H1 (cell line): ENCODE measurements at regions not wholly inside any gene's neighbourhood (a gene's known extent, or its start where the extent isn't known, plus 50 kb on each side); places are given as distances from the start of the nearest gene placed in this dataset.

Experiments
- CTCF ChIA-PET: fragments of 300-600 bp; sonication (Branson Sonifier 250); formaldehyde crosslinking; loops from one replicate; lab custom pipeline; 2021; ENCODE audit not compliant: partially characterized antibody; lab: Charles Lee
- POLR2A ChIA-PET: fragments of 300-600 bp; sonication (Branson Sonifier 250); formaldehyde crosslinking; loops from one replicate; lab custom pipeline; 2021; ENCODE audit warnings: inconsistent platforms; ENCODE audit not compliant: partially characterized antibody; lab: Charles Lee
- DNase-seq, 2 experiments: peaks; one replicate each; pipeline versions ENCODE4 v3.0.0 to v3.0.0-alpha.2; 2010 to 2022; ENCODE audit warnings: low spot score in 2 of 2, low read depth in 1 of 2, mixed read lengths in 1 of 2
- FAIRE-seq: peaks from 2 replicates; lab custom pipeline; 2011; peaks lifted over from hg19 to GRCh38; lab: Jason Lieb, UNC
- H2AFZ ChIP-seq: 2 replicates; pipeline ENCODE4 v1.8.1; 2012; ENCODE audit warnings: low read length, inconsistent platforms
- H2AK5ac ChIP-seq: 2 replicates; pipeline ENCODE4 v1.6.1; 2013; ENCODE audit warnings: low read depth, low read length
- H2BK120ac ChIP-seq: replicated peaks from 2 replicates; pipeline ENCODE3; 2013; ENCODE audit warnings: low read depth, low read length, inconsistent platforms
- H2BK12ac ChIP-seq: 2 replicates; pipeline ENCODE4 v1.6.1; 2013; ENCODE audit warnings: low read depth, low read length
- H2BK15ac ChIP-seq: 2 replicates; pipeline ENCODE4 v1.6.1; 2013; ENCODE audit warnings: low read length
- H2BK20ac ChIP-seq: 2 replicates; pipeline ENCODE4 v1.6.1; 2013; ENCODE audit warnings: low read length
- H2BK5ac ChIP-seq: 2 replicates; pipeline ENCODE4 v1.6.1; 2013; ENCODE audit warnings: low read depth, low read length
- H3K14ac ChIP-seq: 2 replicates; pipeline ENCODE4 v1.6.1; 2013; ENCODE audit warnings: inconsistent platforms; ENCODE audit not compliant: insufficient read length
- H3K18ac ChIP-seq: 2 replicates; pipeline ENCODE4 v1.6.1; 2013; ENCODE audit warnings: low read length; ENCODE audit errors: extremely low read depth
- H3K23ac ChIP-seq: 2 replicates; pipeline ENCODE4 v1.6.1; 2013; ENCODE audit warnings: inconsistent platforms; ENCODE audit not compliant: insufficient read length
- H3K23me2 ChIP-seq: 2 replicates; pipeline ENCODE4 v1.6.1; 2013; ENCODE audit warnings: low read depth, low read length
- H3K27ac ChIP-seq: 2 replicates; pipeline ENCODE4 v1.6.1; 2011; ENCODE audit warnings: low read depth, low read length, inconsistent platforms
- H3K27me3 ChIP-seq, 4 experiments: replicated peaks in 1 of 4; 1 replicate in 1 of 4; 2 replicates in 3 of 4; pipeline versions ENCODE4 v1.6.1 to v1.8.1; 2011 to 2013; ENCODE audit warnings: low read length in 3 of 4, mild to moderate bottlenecking in 3 of 4, inconsistent platforms in 2 of 4, mixed read lengths in 2 of 4, moderate library complexity in 1 of 4; ENCODE audit not compliant: control insufficient read depth in 3 of 4, insufficient read depth in 3 of 4; ENCODE audit errors: extremely low read depth in 1 of 4
- H3K36me3 ChIP-seq, 4 experiments: 2 replicates each; pipeline versions ENCODE4 v1.6.1 to v1.8.1; 2011 to 2013; ENCODE audit warnings: mild to moderate bottlenecking in 4 of 4, low read length in 3 of 4, moderate library complexity in 2 of 4, control low read depth in 1 of 4, inconsistent platforms in 1 of 4; ENCODE audit not compliant: insufficient read depth in 4 of 4, control insufficient read depth in 2 of 4
- H3K4ac ChIP-seq: replicated peaks from 2 replicates; pipeline ENCODE3; 2013; ENCODE audit warnings: low read length, low read depth, mixed read lengths, inconsistent platforms; ENCODE audit not compliant: insufficient read length
- H3K4me1 ChIP-seq, 4 experiments: replicated peaks in 1 of 4; 1 replicate in 1 of 4; 2 replicates in 3 of 4; pipeline versions ENCODE4 v1.6.1 to v1.8.1; 2011 to 2013; ENCODE audit warnings: low read length in 3 of 4, inconsistent platforms in 2 of 4, mixed read lengths in 1 of 4; ENCODE audit not compliant: insufficient read depth in 4 of 4, control insufficient read depth in 3 of 4
- H3K4me2 ChIP-seq, 2 experiments: 2 replicates each; pipeline versions ENCODE4 v1.6.1 to v1.8.1; 2011 to 2013; ENCODE audit warnings: low read depth in 2 of 2, low read length in 2 of 2, control low read depth in 1 of 2, inconsistent platforms in 1 of 2, mild to moderate bottlenecking in 1 of 2; ENCODE audit not compliant: insufficient read depth in 1 of 2
- H3K4me3 ChIP-seq, 4 experiments: fragments of 200-600, 300-600 bp in 1 of 4; sonication (generic), shearing (Covaris generic), sonication (Bioruptor Twin) in 1 of 4; 2 replicates each; pipeline versions ENCODE4 v1.5.1 to v1.8.1; 2011 to 2016; ENCODE audit warnings: low read length in 4 of 4, low read depth in 3 of 4, control low read depth in 2 of 4, inconsistent platforms in 2 of 4, mild to moderate bottlenecking in 2 of 4, mixed read lengths in 1 of 4, moderate library complexity in 1 of 4; ENCODE audit not compliant: insufficient read depth in 2 of 4; ENCODE audit errors: extremely low read depth in 1 of 4
- H3K56ac ChIP-seq: replicated peaks from 2 replicates; pipeline ENCODE3; 2013; ENCODE audit warnings: low read depth, mild to moderate bottlenecking, mixed read lengths, low read length, inconsistent platforms; ENCODE audit not compliant: insufficient read length
- H3K79me1 ChIP-seq: 2 replicates; pipeline ENCODE4 v1.6.1; 2013; ENCODE audit warnings: low read depth, low read length, control low read depth
- H3K79me2 ChIP-seq, 2 experiments: 2 replicates each; pipeline versions ENCODE4 v1.6.1 to v1.8.1; 2012 to 2013; ENCODE audit warnings: low read length in 2 of 2, mild to moderate bottlenecking in 2 of 2, inconsistent platforms in 1 of 2; ENCODE audit not compliant: insufficient read depth in 2 of 2, control insufficient read depth in 1 of 2
- H3K9ac ChIP-seq, 4 experiments: replicated peaks in 1 of 4; 1 replicate in 1 of 4; 2 replicates in 3 of 4; pipeline versions ENCODE4 v1.6.1 to v1.8.1; 2011 to 2013; ENCODE audit warnings: low read depth in 3 of 4, low read length in 3 of 4, control low read depth in 2 of 4, mild to moderate bottlenecking in 2 of 4, moderate library complexity in 2 of 4, inconsistent platforms in 1 of 4; ENCODE audit errors: extremely low read depth in 1 of 4
- H3K9me3 ChIP-seq, 2 experiments: 2 replicates each; pipeline versions ENCODE4 v1.6.1 to v1.8.1; 2012 to 2013; ENCODE audit warnings: mild to moderate bottlenecking in 2 of 2, moderate library complexity in 2 of 2, control low read depth in 1 of 2, inconsistent platforms in 1 of 2, low read depth in 1 of 2, low read length in 1 of 2, mixed read lengths in 1 of 2; ENCODE audit not compliant: insufficient read depth in 2 of 2
- H4K20me1 ChIP-seq, 2 experiments: replicated peaks in 1 of 2; 2 replicates each; pipeline versions ENCODE3 to v1.8.1; 2011 to 2013; ENCODE audit warnings: inconsistent platforms in 2 of 2, low read length in 2 of 2, mild to moderate bottlenecking in 1 of 2; ENCODE audit not compliant: insufficient read depth in 2 of 2, control insufficient read depth in 1 of 2
- H4K5ac ChIP-seq: 2 replicates; pipeline ENCODE4 v1.6.1; 2013; ENCODE audit warnings: low read length, low read depth, mixed read lengths, inconsistent platforms; ENCODE audit not compliant: insufficient read length
- H4K8ac ChIP-seq: 2 replicates; pipeline ENCODE4 v1.8.0; 2013; ENCODE audit warnings: mild to moderate bottlenecking, moderate library complexity, low read length, inconsistent platforms; ENCODE audit not compliant: insufficient read depth; ENCODE audit errors: extremely low read depth
- H4K91ac ChIP-seq: replicated peaks from 2 replicates; pipeline ENCODE3; 2013; ENCODE audit warnings: low read length, mixed read lengths, inconsistent platforms; ENCODE audit not compliant: insufficient read length
- BCL11A ChIP-seq, 2 experiments: IDR thresholded peaks; one replicate each; pipeline ENCODE4 v1.6.1; 2011; ENCODE audit warnings: low read depth in 2 of 2, low read length in 2 of 2, mild to moderate bottlenecking in 2 of 2
- CREB1 ChIP-seq: IDR thresholded peaks from 2 replicates; pipeline ENCODE4 v1.6.1; 2012; ENCODE audit warnings: inconsistent platforms
- EZH2 ChIP-seq: fragments of 200-600 bp; sonication (generic); IDR thresholded peaks from 2 replicates; pipeline ENCODE4 v1.7.1; 2012; ENCODE audit warnings: low read depth, mild to moderate bottlenecking, moderate library complexity, low read length, inconsistent platforms; ENCODE audit not compliant: severe bottlenecking
- KDM5A ChIP-seq: fragments of 200-600 bp; IDR thresholded peaks from 2 replicates; pipeline ENCODE4 v1.7.1; 2012; ENCODE audit warnings: mild to moderate bottlenecking, low read length, inconsistent platforms, mixed read lengths
- PHF8 ChIP-seq: fragments of 200-600 bp; sonication (generic); conservative IDR thresholded peaks from 2 replicates; pipeline ENCODE4 v1.7.1; 2012; ENCODE audit warnings: low read depth, mild to moderate bottlenecking, inconsistent platforms, low read length, moderate library complexity
- RBBP5 ChIP-seq: IDR thresholded peaks from 2 replicates; pipeline ENCODE4 v1.7.1; 2012; ENCODE audit warnings: low read depth, mild to moderate bottlenecking, inconsistent platforms, low read length, moderate library complexity, borderline replicate concordance
- SP4 ChIP-seq: IDR thresholded peaks from 2 replicates; pipeline ENCODE4 v1.6.1; 2012; ENCODE audit warnings: low read length, inconsistent platforms
- SUZ12 ChIP-seq: fragments of 200-600 bp; sonication (generic); IDR thresholded peaks from 2 replicates; pipeline ENCODE4 v1.6.1; 2012; ENCODE audit warnings: mild to moderate bottlenecking, inconsistent platforms, low read length, moderate library complexity, mixed read lengths
- TAF1 ChIP-seq: IDR thresholded peaks from 2 replicates; pipeline ENCODE4 v1.6.1; 2011; ENCODE audit warnings: mild to moderate bottlenecking, low read depth, low read length
- TCF12 ChIP-seq: IDR thresholded peaks from 2 replicates; pipeline ENCODE4 v1.6.1; 2011; ENCODE audit warnings: low read depth, mild to moderate bottlenecking, low read length
- YY1 ChIP-seq: IDR thresholded peaks from 2 replicates; pipeline ENCODE4 v1.6.1; 2011; ENCODE audit warnings: low read depth, mild to moderate bottlenecking, low read length
- WGBS, 2 experiments: shearing (Covaris generic) in 1 of 2; methylation state at CpG; one replicate each; pipeline versions ENCODE4 v1.1.6 to v1.1.7; 2013 to 2015; ENCODE audit warnings: low lambda C conversion rate in 2 of 2, mixed read lengths in 2 of 2, inconsistent platforms in 1 of 2, low coverage in 1 of 2, missing lambda C conversion rate in 1 of 2; ENCODE audit not compliant: insufficient replicate concordance in 2 of 2, insufficient coverage in 1 of 2, insufficient read length in 1 of 2; ENCODE audit errors: extremely low coverage in 1 of 2, missing lambda C conversion rate in 1 of 2; 5-methylcytosine and 5-hydroxymethylcytosine counted together
- TF ChIP-seq, protein P1 (sequence below), 3 experiments: IDR thresholded peaks; 1 replicate in 2 of 3; 2 replicates in 1 of 3; pipeline versions ENCODE4 v1.5.1 to v1.6.1; 2011; ENCODE audit warnings: low read length in 3 of 3, mild to moderate bottlenecking in 3 of 3, inconsistent platforms in 2 of 3, low read depth in 1 of 3, moderate library complexity in 1 of 3; ENCODE audit not compliant: insufficient read depth in 1 of 3; ENCODE audit errors: control extremely low read depth in 1 of 3

DNA sequence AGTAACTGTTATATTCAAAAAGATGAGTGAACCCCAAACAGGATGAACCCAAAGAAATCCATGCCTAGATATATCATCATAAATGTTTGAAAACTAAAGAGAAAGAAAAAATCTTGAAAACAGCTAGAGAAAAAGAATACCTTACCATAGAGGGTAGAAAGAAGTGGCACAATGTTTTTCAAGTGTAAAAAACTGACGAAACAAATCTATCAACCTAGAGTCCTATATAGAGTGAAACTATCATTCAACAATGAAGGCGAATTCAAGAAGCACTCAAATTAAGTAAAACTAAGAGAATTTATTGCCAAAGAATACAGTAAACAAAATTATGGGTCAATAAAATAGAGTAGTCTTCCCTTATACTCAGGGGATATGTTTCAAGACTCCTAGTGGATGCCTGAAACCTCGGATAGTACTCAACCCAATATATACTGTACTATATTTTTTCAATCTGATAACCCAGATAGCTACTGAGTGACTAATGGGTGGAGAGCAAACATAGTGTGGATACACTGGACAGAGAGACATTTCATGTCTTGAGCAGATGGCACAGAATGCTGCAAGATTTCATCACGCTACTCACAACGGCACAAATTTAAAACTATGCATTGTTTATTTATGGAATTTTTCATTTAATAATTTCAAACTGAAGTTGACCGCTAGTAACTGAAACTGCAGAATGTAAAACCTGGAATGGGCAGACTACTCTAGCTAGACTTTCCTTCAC is 52.6 kb upstream of the TMEM106B start:
- no peaks in the 10 kb centered on the region for H3K79me2 ChIP-seq
- H3K36me3 ChIP-seq: no peaks in the 10 kb centered on the region
- H3K27ac ChIP-seq: no peak overlapping the region
- no peak overlapping the region for H3K56ac ChIP-seq
- FAIRE-seq: no peak
- H3K27me3 ChIP-seq: no peaks in the 10 kb centered on the region
- no peak overlapping the region for H2BK15ac ChIP-seq
- H3K79me1 ChIP-seq: no peaks in the 10 kb centered on the region
- ChIA-PET POLR2A (no interaction called here), CTCF (no interaction called here)
- H3K18ac ChIP-seq: no peak overlapping the region
- H4K20me1 ChIP-seq: no peaks in the 10 kb centered on the region
- H4K8ac ChIP-seq: no peak overlapping the region
- H2BK120ac ChIP-seq: no peak overlapping the region
- no peaks in the 10 kb centered on the region for H3K4me1 ChIP-seq
- no peak overlapping the region for H2BK20ac ChIP-seq
- no peak overlapping the region for H4K91ac ChIP-seq
- H3K23me2 ChIP-seq: no peaks in the 10 kb centered on the region
- H3K4ac ChIP-seq: no peak overlapping the region
- DNase-seq: no peak
- H4K5ac ChIP-seq: no peak overlapping the region
- no peak overlapping the region for H2AK5ac ChIP-seq
- H2BK12ac ChIP-seq: no peak overlapping the region
- WGBS, 2 experiments: 88% methylated on average over 6 of the region's 6 CpGs; no CpG with 5 or more reads in 1 of the 2 experiments
- no peak overlapping the region for H3K4me3 ChIP-seq
- no peak overlapping the region for H2BK5ac ChIP-seq
- H3K4me2 ChIP-seq: no peak overlapping the region
- H2AFZ ChIP-seq: no peak overlapping the region
- H3K9me3 ChIP-seq: no peaks in the 10 kb centered on the region
- no peak overlapping the region for H3K23ac ChIP-seq
- H3K9ac ChIP-seq: no peak overlapping the region
- H3K14ac ChIP-seq: no peak overlapping the region
- TF ChIP-seq KDM5A (no peak), EZH2 (no peak), CREB1 (no peak), TAF1 (no peak), SUZ12 (no peak), SP4 (no peak), TCF12 (no peak), YY1 (no peak), RBBP5 (no peak), PHF8 (no peak), BCL11A (IDR thresholded peaks at IDR 0.05; ENCODE audit: low read depth in 2 of 2, low read length in 2 of 2) (no peak)
- TF ChIP-seq, protein P1, sequence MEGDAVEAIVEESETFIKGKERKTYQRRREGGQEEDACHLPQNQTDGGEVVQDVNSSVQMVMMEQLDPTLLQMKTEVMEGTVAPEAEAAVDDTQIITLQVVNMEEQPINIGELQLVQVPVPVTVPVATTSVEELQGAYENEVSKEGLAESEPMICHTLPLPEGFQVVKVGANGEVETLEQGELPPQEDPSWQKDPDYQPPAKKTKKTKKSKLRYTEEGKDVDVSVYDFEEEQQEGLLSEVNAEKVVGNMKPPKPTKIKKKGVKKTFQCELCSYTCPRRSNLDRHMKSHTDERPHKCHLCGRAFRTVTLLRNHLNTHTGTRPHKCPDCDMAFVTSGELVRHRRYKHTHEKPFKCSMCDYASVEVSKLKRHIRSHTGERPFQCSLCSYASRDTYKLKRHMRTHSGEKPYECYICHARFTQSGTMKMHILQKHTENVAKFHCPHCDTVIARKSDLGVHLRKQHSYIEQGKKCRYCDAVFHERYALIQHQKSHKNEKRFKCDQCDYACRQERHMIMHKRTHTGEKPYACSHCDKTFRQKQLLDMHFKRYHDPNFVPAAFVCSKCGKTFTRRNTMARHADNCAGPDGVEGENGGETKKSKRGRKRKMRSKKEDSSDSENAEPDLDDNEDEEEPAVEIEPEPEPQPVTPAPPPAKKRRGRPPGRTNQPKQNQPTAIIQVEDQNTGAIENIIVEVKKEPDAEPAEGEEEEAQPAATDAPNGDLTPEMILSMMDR (IDR thresholded peaks at IDR 0.05; ENCODE audit: control extremely low read depth in 1 of 3, insufficient read depth in 1 of 3, low read depth in 1 of 3, low read length in 3 of 3): no peak
